CD4-positive, alpha-beta T cell (primary cell): ENCODE measurements at regions not wholly inside any gene's neighbourhood (a gene's known extent, or its start where the extent isn't known, plus 50 kb on each side); places are given as distances from the start of the nearest gene placed in this dataset.

Source experiments
- ATAC-seq: fragments of 200-7000 bp; cut with Tn5 transposase; one replicate; pipeline ENCODE4 v1.10.0; 2022; ENCODE audit warnings: mild to moderate bottlenecking; ENCODE audit not compliant: poor library complexity
- CTCF ChIA-PET: fragments of 350-600 bp; sonication (Branson Sonifier 250); formaldehyde crosslinking; loops from one replicate; lab custom pipeline; 2021; ENCODE audit warnings: antibody characterized with exemption, inconsistent platforms; lab: Charles Lee
- POLR2A ChIA-PET: fragments of 350-600 bp; sonication (Branson Sonifier 250); formaldehyde crosslinking; loops from one replicate; lab custom pipeline; 2021; ENCODE audit warnings: antibody characterized with exemption, inconsistent platforms; lab: Charles Lee
- DNase-seq, 14 experiments: peaks; one replicate each; pipeline ENCODE4 v3.0.0-alpha.2; 2013 to 2020; ENCODE audit warnings: mixed read lengths in 2 of 14
- H3K27ac ChIP-seq, 2 donors: one replicate each; pipeline versions ENCODE4 v1.5.1 to v1.7.0; 2013; ENCODE audit warnings: low read length in 2 of 2, low read depth in 1 of 2, mild to moderate bottlenecking in 1 of 2
- H3K27me3 ChIP-seq, 2 experiments: 1 replicate in 1 of 2; 2 replicates in 1 of 2; pipeline versions ENCODE4 v1.6.1 to v1.7.0; 2013; ENCODE audit warnings: low read length in 2 of 2, control low read depth in 1 of 2, mild to moderate bottlenecking in 1 of 2, moderate library complexity in 1 of 2; ENCODE audit not compliant: insufficient read depth in 2 of 2, control insufficient read depth in 1 of 2
- H3K36me3 ChIP-seq: one replicate; pipeline ENCODE4 v1.6.1; 2013; ENCODE audit warnings: low read length, control low read depth; ENCODE audit not compliant: insufficient read depth
- H3K4me1 ChIP-seq: one replicate; pipeline ENCODE4 v1.6.1; 2013; ENCODE audit warnings: low read length, control low read depth; ENCODE audit not compliant: insufficient read depth
- H3K4me3 ChIP-seq: one replicate; pipeline ENCODE4 v1.5.1; 2013; ENCODE audit warnings: mild to moderate bottlenecking, low read length, moderate library complexity
- H3K9me3 ChIP-seq, 2 experiments: 1 replicate in 1 of 2; 2 replicates in 1 of 2; pipeline versions ENCODE4 v1.6.1 to v1.7.0; 2013; ENCODE audit warnings: low read length in 2 of 2, mild to moderate bottlenecking in 2 of 2, control low read depth in 1 of 2, moderate library complexity in 1 of 2; ENCODE audit not compliant: control insufficient read depth in 1 of 2, insufficient read depth in 1 of 2
- H3K27ac Mint-ChIP-seq: one replicate; pipeline ENCODE4 v1.8.0; 2020; ENCODE audit warnings: mixed read lengths
- H3K27me3 Mint-ChIP-seq: one replicate; pipeline ENCODE4 v1.8.0; 2021; ENCODE audit warnings: mixed read lengths
- H3K36me3 Mint-ChIP-seq: one replicate; pipeline ENCODE4 v1.8.0; 2021; ENCODE audit warnings: low read depth, mixed read lengths
- H3K4me1 Mint-ChIP-seq: one replicate; pipeline ENCODE4 v1.8.0; 2021; ENCODE audit warnings: low read depth, mixed read lengths
- H3K4me3 Mint-ChIP-seq: one replicate; pipeline ENCODE4 v1.8.0; 2020; ENCODE audit warnings: mild to moderate bottlenecking, mixed read lengths
- H3K9me3 Mint-ChIP-seq: one replicate; pipeline ENCODE4 v1.8.0; 2020; ENCODE audit warnings: mixed read lengths
- CTCF ChIP-seq: fragments of 200-600 bp; IDR thresholded peaks from one replicate; pipeline ENCODE4 v1.8.0; 2022; ENCODE audit warnings: antibody characterized with exemption, mild to moderate bottlenecking
- intact Hi-C, 2 experiments: fragments of 100-400 bp; cut with DNase I in 1 of 2; cut with micrococcal nuclease in 1 of 2; formaldehyde crosslinking; loops; one replicate each; pipeline versions ENCODE4 v1.15.1 to v1.9.0; 2023 to 2025; cut with DNase I, micrococcal nuclease

- Mint-ChIP-seq H3K27ac (no peak overlapping the region), H3K4me3 (no peak overlapping the region), H3K27me3 (no peaks in the 10 kb centered on the region), H3K36me3 (no peaks in the 10 kb centered on the region), H3K4me1 (no peaks in the 10 kb centered on the region), H3K9me3 (peaks cover 6% of the 10 kb centered on the region)
- Histone ChIP-seq H3K4me3 (no peak overlapping the region), H3K27ac (no peak overlapping the region), H3K36me3 (no peaks in the 10 kb centered on the region), H3K27me3 (no peaks in the 10 kb centered on the region), H3K9me3 (peaks cover 0 to 4% of the 10 kb centered on the region in 2 experiments), H3K4me1 (no peaks in the 10 kb centered on the region)
- ChIA-PET CTCF (no interaction called here), POLR2A (no interaction called here)
- no peak for TF ChIP-seq CTCF
- intact Hi-C loops, result no loop called here
- DNase-seq, result no peak
- no peak for ATAC-seq
Observed at GRCh38 chrX:99494668-99495067, 915.4 kb downstream of the PCDH19 start.

DNA sequence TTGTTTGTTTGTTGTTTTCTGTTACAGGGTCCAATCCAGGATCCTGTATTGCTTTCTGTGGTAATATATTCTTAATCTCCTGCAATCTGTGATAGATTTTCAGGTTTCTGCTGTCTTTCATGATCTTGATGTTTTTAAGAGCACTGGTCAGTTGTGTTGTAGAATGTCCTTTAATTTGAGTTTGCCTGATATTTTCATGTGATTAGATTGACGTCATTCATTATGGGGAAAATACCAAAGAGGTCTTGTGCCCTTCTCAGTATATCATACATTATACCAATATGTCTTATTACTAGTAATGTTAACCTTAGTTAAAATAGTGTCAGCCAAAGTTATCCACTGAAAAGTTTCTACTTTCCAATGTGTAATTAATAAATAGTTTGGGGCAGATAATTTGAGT lies 929.3 kb downstream of the PCDH19 start:
- Mint-ChIP-seq H3K4me1 (no peaks in the 10 kb centered on the region), H3K36me3 (no peaks in the 10 kb centered on the region), H3K4me3 (no peak overlapping the region), H3K9me3 (no peaks in the 10 kb centered on the region), H3K27ac (no peak overlapping the region), H3K27me3 (no peaks in the 10 kb centered on the region)
- no peak for DNase-seq
- POLR2A ChIA-PET, result no interaction called here
- CTCF ChIA-PET, result no interaction called here
- intact Hi-C loops, result no loop called here
- no peak for TF ChIP-seq CTCF
- Histone ChIP-seq H3K4me1 (no peaks in the 10 kb centered on the region), H3K4me3 (no peak overlapping the region), H3K36me3 (no peaks in the 10 kb centered on the region), H3K27me3 (no peaks in the 10 kb centered on the region), H3K9me3 (no peaks in the 10 kb centered on the region), H3K27ac (no peak overlapping the region)
- ATAC-seq, result no peak

DNA sequence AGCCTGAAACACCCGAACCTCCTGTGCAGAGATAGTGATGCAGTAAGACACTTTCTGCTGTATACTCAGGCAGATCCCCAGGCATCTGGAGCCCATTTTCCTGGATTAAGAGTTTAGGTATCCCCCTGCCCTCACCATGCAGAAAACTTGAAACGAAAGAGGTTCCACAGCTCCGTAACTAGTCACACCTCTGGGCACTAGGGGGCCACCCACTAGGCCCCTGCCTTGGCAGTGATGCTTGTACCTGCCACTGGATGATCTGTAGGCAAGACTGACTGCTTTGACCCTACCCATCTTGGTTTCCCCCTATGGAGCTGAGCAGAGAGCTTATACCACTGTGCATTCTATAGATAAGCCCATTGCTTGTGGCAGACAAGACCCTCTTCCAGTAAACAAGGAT lies 940.6 kb downstream of the PCDH19 start:
- ChIA-PET POLR2A (no interaction called here), CTCF (no interaction called here)
- DNase-seq (no peak), ATAC-seq (no peak)
- intact Hi-C loops, result no loop called here
- no peaks in the 10 kb centered on the region for H3K36me3 ChIP-seq
- H3K36me3 Mint-ChIP-seq, result no peaks in the 10 kb centered on the region
- H3K9me3 ChIP-seq, result peaks cover 0 to 8% of the 10 kb centered on the region in 2 experiments
- TF ChIP-seq CTCF, result no peak
- H3K27me3 Mint-ChIP-seq, result no peaks in the 10 kb centered on the region
- H3K4me3 ChIP-seq, result no peak overlapping the region
- peaks cover 2% of the 10 kb centered on the region for H3K9me3 Mint-ChIP-seq
- no peak overlapping the region for H3K4me3 Mint-ChIP-seq
- H3K27ac ChIP-seq, result no peak overlapping the region
- H3K4me1 Mint-ChIP-seq, result no peaks in the 10 kb centered on the region
- no peaks in the 10 kb centered on the region for H3K4me1 ChIP-seq
- no peak overlapping the region for H3K27ac Mint-ChIP-seq
- H3K27me3 ChIP-seq, result no peaks in the 10 kb centered on the region
